K562 (cell line): ENCODE measurements at regions not wholly inside any gene's neighbourhood (a gene's known extent, or its start where the extent isn't known, plus 50 kb on each side); places are given as distances from the start of the nearest gene placed in this dataset.

ENCODE experiments used
- ATAC-seq: fragments of 200-7000 bp; cut with Tn5 transposase; 3 replicates; pipeline ENCODE4 v1.9.1; 2020; ENCODE audit warnings: moderate library complexity
- BruUV-seq: library from RNA; stranded (reverse); fragments of 400-500 nt; replicated peaks from 2 replicates; lab custom pipeline; 2021; lab: Mats Ljungman, UMichigan
- CTCF ChIA-PET: fragments of 300-600 bp; formaldehyde crosslinking; extraction: SDS; loops from one replicate; lab custom pipeline; 2021; ENCODE audit warnings: low intra/inter-chr PET ratio; lab: Yijun Ruan, JAX
- POLR2A ChIA-PET: fragments of 300-600, 350-650 bp; sonication (Branson Sonifier 250); formaldehyde crosslinking; extraction: SDS; loops from one replicate; lab custom pipeline; 2021; ENCODE audit warnings: antibody characterized with exemption, inconsistent platforms; lab: Yijun Ruan, JAX
- DNase-seq, 4 experiments: peaks; one replicate each; pipeline versions ENCODE4 v3.0.0 to v3.0.0-alpha.2; 2011 to 2018; ENCODE audit warnings: low spot score in 3 of 4, mixed read lengths in 3 of 4; ENCODE audit errors: extremely low read depth in 1 of 4
- FAIRE-seq: peaks from 2 replicates; lab custom pipeline; 2011; peaks lifted over from hg19 to GRCh38; lab: Jason Lieb, UNC
- H2AFZ ChIP-seq: 2 replicates; pipeline ENCODE4 v1.6.0; 2011; ENCODE audit warnings: low read depth, low read length, control low read depth, inconsistent platforms
- H3K27ac ChIP-seq: fragments of 200-600 bp; 3 replicates; pipeline ENCODE4 v1.8.0; 2011; ENCODE audit warnings: low read depth, mild to moderate bottlenecking, control low read depth, inconsistent platforms, low read length, moderate library complexity, mixed read lengths; ENCODE audit errors: extremely low read depth
- H3K27me3 ChIP-seq, 2 experiments: fragments of 300-600 bp in 1 of 2; 2 replicates in 1 of 2; 3 replicates in 1 of 2; pipeline versions ENCODE4 v1.6.0 to v1.8.0; 2011; ENCODE audit warnings: inconsistent platforms in 2 of 2, low read length in 2 of 2, mild to moderate bottlenecking in 1 of 2, mixed read lengths in 1 of 2, moderate library complexity in 1 of 2; ENCODE audit not compliant: control insufficient read depth in 2 of 2, insufficient read depth in 2 of 2
- H3K36me3 ChIP-seq: fragments of 300-600 bp; 3 replicates; pipeline ENCODE4 v1.8.0; 2011; ENCODE audit warnings: mild to moderate bottlenecking, low read length, inconsistent platforms; ENCODE audit not compliant: control insufficient read depth, insufficient read depth
- H3K4me1 ChIP-seq, 2 experiments: fragments of 200-600 bp in 1 of 2; replicated peaks in 1 of 2; 2 replicates in 1 of 2; 3 replicates in 1 of 2; pipeline versions ENCODE4 v1.5.1 to v1.8.0; 2011; ENCODE audit warnings: inconsistent platforms in 2 of 2, low read length in 2 of 2, mild to moderate bottlenecking in 1 of 2, mixed read lengths in 1 of 2, moderate library complexity in 1 of 2; ENCODE audit not compliant: control insufficient read depth in 2 of 2, insufficient read depth in 2 of 2
- H3K4me2 ChIP-seq: 2 replicates; pipeline ENCODE4 v1.6.1; 2011; ENCODE audit warnings: low read length, control low read depth, inconsistent platforms, mixed read lengths; ENCODE audit not compliant: insufficient read depth
- H3K4me3 ChIP-seq: fragments of 200-600 bp; sonication (generic), shearing (Covaris generic); 2 replicates; pipeline ENCODE4 v1.5.1; 2016; ENCODE audit warnings: control low read depth, inconsistent platforms
- H3K79me2 ChIP-seq: fragments of 200-600 bp; 3 replicates; pipeline ENCODE4 v1.8.0; 2011; ENCODE audit warnings: low read length, inconsistent platforms; ENCODE audit not compliant: control insufficient read depth, insufficient read depth
- H3K9ac ChIP-seq, 2 experiments: 2 replicates each; pipeline versions ENCODE4 v1.6.0 to v1.6.1; 2011; ENCODE audit warnings: low read depth in 2 of 2, low read length in 2 of 2, control low read depth in 1 of 2, inconsistent platforms in 1 of 2, mild to moderate bottlenecking in 1 of 2, mixed read lengths in 1 of 2; ENCODE audit not compliant: insufficient read depth in 1 of 2
- H3K9me1 ChIP-seq: one replicate; pipeline ENCODE4 v1.6.0; 2011; ENCODE audit warnings: inconsistent platforms, mild to moderate bottlenecking, low read length, moderate library complexity; ENCODE audit not compliant: control insufficient read depth, insufficient read depth
- H3K9me3 ChIP-seq: replicated peaks from 2 replicates; pipeline ENCODE4 v1.5.1; 2011; ENCODE audit warnings: low read depth, low read length, inconsistent platforms; ENCODE audit not compliant: control insufficient read depth, insufficient read depth
- H4K20me1 ChIP-seq: replicated peaks from 2 replicates; pipeline ENCODE4 v1.6.1; 2011; ENCODE audit warnings: low read length, inconsistent platforms, mixed read lengths; ENCODE audit not compliant: control insufficient read depth, insufficient read depth
- ARID1B ChIP-seq: fragments of 450-650 bp; IDR thresholded peaks from 2 replicates; pipeline ENCODE4 v1.6.1; 2016; ENCODE audit warnings: antibody characterized with exemption, mild to moderate bottlenecking, inconsistent platforms
- FOXA1 ChIP-seq: fragments of 450-650 bp; IDR thresholded peaks from 2 replicates; pipeline ENCODE4 v1.6.1; 2016; ENCODE audit warnings: mild to moderate bottlenecking, borderline replicate concordance
- HOXB6 ChIP-seq: fragments of 250-450 bp; sonication (Bioruptor Pico); IDR thresholded peaks from 2 replicates; pipeline ENCODE4 v1.5.1; 2022; ENCODE audit warnings: mild to moderate bottlenecking, borderline replicate concordance
- MYC ChIP-seq, 2 experiments: fragments of 250-450 bp in 1 of 2; sonication (Bioruptor Pico) in 1 of 2; IDR thresholded peaks; 2 replicates each; pipeline versions ENCODE4 v1.5.1 to v1.6.1; 2012 to 2021; ENCODE audit warnings: low read depth in 2 of 2, borderline replicate concordance in 1 of 2, improper control_type of control experiment in 1 of 2, low read length in 1 of 2, mild to moderate bottlenecking in 1 of 2, moderate library complexity in 1 of 2
- POLR2G ChIP-seq: fragments of 200-400 bp; formaldehyde crosslinking; IDR thresholded peaks from 2 replicates; pipeline ENCODE4 v1.6.1; 2017; ENCODE audit warnings: low read depth, mild to moderate bottlenecking, antibody characterized with exemption, low read length, moderate library complexity
- RAD21 ChIP-seq, 2 experiments: fragments of 250-450 bp in 1 of 2; fragments of 450-650 bp in 1 of 2; sonication (Bioruptor Pico) in 1 of 2; formaldehyde crosslinking in 1 of 2; IDR thresholded peaks in 1 of 2; conservative IDR thresholded peaks in 1 of 2; 2 replicates each; pipeline versions ENCODE4 v1.4.0 to v1.8.0; 2020 to 2022; ENCODE audit warnings: mild to moderate bottlenecking in 2 of 2, moderate library complexity in 1 of 2
- U2AF2 ChIP-seq: fragments of 200-400 bp; formaldehyde crosslinking; optimal IDR thresholded peaks from 2 replicates; pipeline ENCODE3; 2017; ENCODE audit warnings: low read depth, mild to moderate bottlenecking, low read length
- ZBTB17 ChIP-seq: fragments of 450-650 bp; formaldehyde crosslinking; IDR thresholded peaks from 2 replicates; pipeline ENCODE4 v1.4.0; 2020; ENCODE audit warnings: mild to moderate bottlenecking
- WGBS: fragments of 100-300 bp; shearing (Covaris generic); methylation state at CpG from one replicate; pipeline ENCODE4 v1.1.6; 2016; ENCODE audit warnings: low coverage, mixed read lengths; ENCODE audit not compliant: insufficient coverage; ENCODE audit errors: missing lambda C conversion rate; 5-methylcytosine and 5-hydroxymethylcytosine counted together
- in situ Hi-C: fragments of 300-500 bp; cut with MboI; formaldehyde crosslinking; loops from 4 replicates; pipeline ENCODE4 v1.15.0; 2018; ENCODE audit warnings: inconsistent platforms, mixed read lengths
- intact Hi-C: fragments of 100-400 bp; cut with micrococcal nuclease; formaldehyde crosslinking; loops from 2 replicates; pipeline ENCODE4 v1.14.2; 2022
- TF ChIP-seq, protein P1 (sequence below): sonication (generic); formaldehyde crosslinking; IDR thresholded peaks from 2 replicates; pipeline ENCODE4 v1.9.0; 2022; ENCODE audit warnings: mild to moderate bottlenecking, missing genetic modification reagents
- TF ChIP-seq, protein P2 (sequence below): sonication (generic); formaldehyde crosslinking; IDR thresholded peaks from 2 replicates; pipeline ENCODE4 v1.9.0; 2022; ENCODE audit warnings: mild to moderate bottlenecking, missing genetic modification reagents
- TF ChIP-seq, protein P3 (sequence below): sonication (generic); formaldehyde crosslinking; IDR thresholded peaks from 2 replicates; pipeline ENCODE4 v1.5.0; 2020; ENCODE audit warnings: missing genetic modification reagents
- TF ChIP-seq, protein P4 (sequence below): fragments of 200-800 bp; sonication (Bioruptor generic); IDR thresholded peaks from 2 replicates; pipeline ENCODE4 v1.6.1; 2016; ENCODE audit warnings: missing genetic modification characterization, missing compliant biosample characterization
- TF ChIP-seq, protein P5 (sequence below): fragments of 250-450 bp; sonication (Bioruptor Pico); IDR thresholded peaks from 2 replicates; pipeline ENCODE4 v1.9.0; 2021; ENCODE audit warnings: mild to moderate bottlenecking, inconsistent platforms

GRCh38 chr4:54904953-54905352, 220.4 kb downstream of the KDR start:
- FAIRE-seq (no peak), DNase-seq (no peak), ATAC-seq (no peak)
- Histone ChIP-seq H3K27me3 (no peaks in the 10 kb centered on the region), H4K20me1 (no peaks in the 10 kb centered on the region), H3K4me3 (no peak overlapping the region), H2AFZ (no peak overlapping the region), H3K27ac (no peak overlapping the region), H3K79me2 (no peaks in the 10 kb centered on the region), H3K9ac (no peak overlapping the region), H3K4me2 (no peak overlapping the region), H3K9me3 (no peaks in the 10 kb centered on the region), H3K4me1 (no peaks in the 10 kb centered on the region), H3K36me3 (no peaks in the 10 kb centered on the region), H3K9me1 (no peaks in the 10 kb centered on the region)
- WGBS, result 0% methylated on average over 2 of the region's 2 CpGs
- BruUV-seq, result no TSS peak
- intact Hi-C loops, result no loop called here
- ChIA-PET CTCF (no interaction called here), POLR2A (no interaction called here)
- in situ Hi-C loops, result no loop called here
- no peak for TF ChIP-seq MYC (IDR thresholded peaks at IDR 0.05; ENCODE audit: low read depth, low read length)
- no peak for TF ChIP-seq MYC (CRISPR knock-in tag; IDR thresholded peaks at IDR 0.05; ENCODE audit: borderline replicate concordance, low read depth)
- TF ChIP-seq RAD21 (CRISPR knock-in tag; conservative IDR thresholded peaks at IDR 0.05 in 1 of 2, IDR thresholded peaks at IDR 0.05 in 1 of 2), result no peak
- TF ChIP-seq, protein P1, sequence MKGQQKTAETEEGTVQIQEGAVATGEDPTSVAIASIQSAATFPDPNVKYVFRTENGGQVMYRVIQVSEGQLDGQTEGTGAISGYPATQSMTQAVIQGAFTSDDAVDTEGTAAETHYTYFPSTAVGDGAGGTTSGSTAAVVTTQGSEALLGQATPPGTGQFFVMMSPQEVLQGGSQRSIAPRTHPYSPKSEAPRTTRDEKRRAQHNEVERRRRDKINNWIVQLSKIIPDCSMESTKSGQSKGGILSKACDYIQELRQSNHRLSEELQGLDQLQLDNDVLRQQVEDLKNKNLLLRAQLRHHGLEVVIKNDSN (CRISPR knock-in tag), result peak; percentile 46; the same call in 1 of the 2 replicates
- no peak for TF ChIP-seq U2AF2
- no peak for TF ChIP-seq HOXB6
- no peak for TF ChIP-seq ARID1B
- TF ChIP-seq, protein P2, sequence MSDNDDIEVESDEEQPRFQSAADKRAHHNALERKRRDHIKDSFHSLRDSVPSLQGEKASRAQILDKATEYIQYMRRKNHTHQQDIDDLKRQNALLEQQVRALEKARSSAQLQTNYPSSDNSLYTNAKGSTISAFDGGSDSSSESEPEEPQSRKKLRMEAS (CRISPR knock-in tag), result no peak
- TF ChIP-seq, protein P3, sequence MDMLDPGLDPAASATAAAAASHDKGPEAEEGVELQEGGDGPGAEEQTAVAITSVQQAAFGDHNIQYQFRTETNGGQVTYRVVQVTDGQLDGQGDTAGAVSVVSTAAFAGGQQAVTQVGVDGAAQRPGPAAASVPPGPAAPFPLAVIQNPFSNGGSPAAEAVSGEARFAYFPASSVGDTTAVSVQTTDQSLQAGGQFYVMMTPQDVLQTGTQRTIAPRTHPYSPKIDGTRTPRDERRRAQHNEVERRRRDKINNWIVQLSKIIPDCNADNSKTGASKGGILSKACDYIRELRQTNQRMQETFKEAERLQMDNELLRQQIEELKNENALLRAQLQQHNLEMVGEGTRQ (CRISPR knock-in tag), result peak; percentile 62
- TF ChIP-seq ZBTB17 (CRISPR knock-in tag), result no peak
- TF ChIP-seq, protein P4, sequence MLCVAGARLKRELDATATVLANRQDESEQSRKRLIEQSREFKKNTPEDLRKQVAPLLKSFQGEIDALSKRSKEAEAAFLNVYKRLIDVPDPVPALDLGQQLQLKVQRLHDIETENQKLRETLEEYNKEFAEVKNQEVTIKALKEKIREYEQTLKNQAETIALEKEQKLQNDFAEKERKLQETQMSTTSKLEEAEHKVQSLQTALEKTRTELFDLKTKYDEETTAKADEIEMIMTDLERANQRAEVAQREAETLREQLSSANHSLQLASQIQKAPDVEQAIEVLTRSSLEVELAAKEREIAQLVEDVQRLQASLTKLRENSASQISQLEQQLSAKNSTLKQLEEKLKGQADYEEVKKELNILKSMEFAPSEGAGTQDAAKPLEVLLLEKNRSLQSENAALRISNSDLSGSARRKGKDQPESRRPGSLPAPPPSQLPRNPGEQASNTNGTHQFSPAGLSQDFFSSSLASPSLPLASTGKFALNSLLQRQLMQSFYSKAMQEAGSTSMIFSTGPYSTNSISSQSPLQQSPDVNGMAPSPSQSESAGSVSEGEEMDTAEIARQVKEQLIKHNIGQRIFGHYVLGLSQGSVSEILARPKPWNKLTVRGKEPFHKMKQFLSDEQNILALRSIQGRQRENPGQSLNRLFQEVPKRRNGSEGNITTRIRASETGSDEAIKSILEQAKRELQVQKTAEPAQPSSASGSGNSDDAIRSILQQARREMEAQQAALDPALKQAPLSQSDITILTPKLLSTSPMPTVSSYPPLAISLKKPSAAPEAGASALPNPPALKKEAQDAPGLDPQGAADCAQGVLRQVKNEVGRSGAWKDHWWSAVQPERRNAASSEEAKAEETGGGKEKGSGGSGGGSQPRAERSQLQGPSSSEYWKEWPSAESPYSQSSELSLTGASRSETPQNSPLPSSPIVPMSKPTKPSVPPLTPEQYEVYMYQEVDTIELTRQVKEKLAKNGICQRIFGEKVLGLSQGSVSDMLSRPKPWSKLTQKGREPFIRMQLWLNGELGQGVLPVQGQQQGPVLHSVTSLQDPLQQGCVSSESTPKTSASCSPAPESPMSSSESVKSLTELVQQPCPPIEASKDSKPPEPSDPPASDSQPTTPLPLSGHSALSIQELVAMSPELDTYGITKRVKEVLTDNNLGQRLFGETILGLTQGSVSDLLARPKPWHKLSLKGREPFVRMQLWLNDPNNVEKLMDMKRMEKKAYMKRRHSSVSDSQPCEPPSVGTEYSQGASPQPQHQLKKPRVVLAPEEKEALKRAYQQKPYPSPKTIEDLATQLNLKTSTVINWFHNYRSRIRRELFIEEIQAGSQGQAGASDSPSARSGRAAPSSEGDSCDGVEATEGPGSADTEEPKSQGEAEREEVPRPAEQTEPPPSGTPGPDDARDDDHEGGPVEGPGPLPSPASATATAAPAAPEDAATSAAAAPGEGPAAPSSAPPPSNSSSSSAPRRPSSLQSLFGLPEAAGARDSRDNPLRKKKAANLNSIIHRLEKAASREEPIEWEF, result no peak
- TF ChIP-seq POLR2G, result no peak
- TF ChIP-seq, protein P5, sequence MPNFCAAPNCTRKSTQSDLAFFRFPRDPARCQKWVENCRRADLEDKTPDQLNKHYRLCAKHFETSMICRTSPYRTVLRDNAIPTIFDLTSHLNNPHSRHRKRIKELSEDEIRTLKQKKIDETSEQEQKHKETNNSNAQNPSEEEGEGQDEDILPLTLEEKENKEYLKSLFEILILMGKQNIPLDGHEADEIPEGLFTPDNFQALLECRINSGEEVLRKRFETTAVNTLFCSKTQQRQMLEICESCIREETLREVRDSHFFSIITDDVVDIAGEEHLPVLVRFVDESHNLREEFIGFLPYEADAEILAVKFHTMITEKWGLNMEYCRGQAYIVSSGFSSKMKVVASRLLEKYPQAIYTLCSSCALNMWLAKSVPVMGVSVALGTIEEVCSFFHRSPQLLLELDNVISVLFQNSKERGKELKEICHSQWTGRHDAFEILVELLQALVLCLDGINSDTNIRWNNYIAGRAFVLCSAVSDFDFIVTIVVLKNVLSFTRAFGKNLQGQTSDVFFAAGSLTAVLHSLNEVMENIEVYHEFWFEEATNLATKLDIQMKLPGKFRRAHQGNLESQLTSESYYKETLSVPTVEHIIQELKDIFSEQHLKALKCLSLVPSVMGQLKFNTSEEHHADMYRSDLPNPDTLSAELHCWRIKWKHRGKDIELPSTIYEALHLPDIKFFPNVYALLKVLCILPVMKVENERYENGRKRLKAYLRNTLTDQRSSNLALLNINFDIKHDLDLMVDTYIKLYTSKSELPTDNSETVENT (CRISPR knock-in tag), result no peak
- TF ChIP-seq FOXA1, result no peak
